OCI-LY7 (cell line): ENCODE measurements at regions not wholly inside any gene's neighbourhood (a gene's known extent, or its start where the extent isn't known, plus 50 kb on each side); places are given as distances from the start of the nearest gene placed in this dataset.

Experiments used
- BruUV-seq: library from RNA; stranded (reverse); fragments of 400-500 nt; replicated peaks from 2 replicates; lab custom pipeline; 2021; lab: Mats Ljungman, UMichigan
- CTCF ChIA-PET: fragments of 300-600 bp; sonication (Branson Sonifier 250); formaldehyde crosslinking; loops from one replicate; lab custom pipeline; 2022; ENCODE audit warnings: antibody characterized with exemption; ENCODE audit not compliant: unreplicated experiment; lab: Charles Lee
- POLR2A ChIA-PET: fragments of 300-600 bp; sonication (Branson Sonifier 250); formaldehyde crosslinking; loops from one replicate; lab custom pipeline; 2022; ENCODE audit warnings: antibody characterized with exemption; lab: Charles Lee
- DNase-seq: peaks from one replicate; pipeline ENCODE4 v3.0.0-alpha.2; 2015; ENCODE audit warnings: low spot score
- H2AFZ ChIP-seq: fragments of 200-600 bp; sonication (generic), shearing (Covaris generic); 2 replicates; pipeline ENCODE4 v1.6.1; 2014; ENCODE audit warnings: mild to moderate bottlenecking, antibody characterized with exemption, low read length, moderate library complexity
- H3K27ac ChIP-seq: fragments of 200-600 bp; sonication (generic); 2 replicates; pipeline ENCODE4 v1.5.1; 2014; ENCODE audit warnings: mixed run types, low read depth, mild to moderate bottlenecking, moderate library complexity, low read length, inconsistent platforms; ENCODE audit not compliant: poor library complexity, severe bottlenecking
- H3K36me3 ChIP-seq: fragments of 200-600 bp; sonication (generic); 2 replicates; pipeline ENCODE4 v1.6.1; 2014; ENCODE audit warnings: mild to moderate bottlenecking, antibody characterized with exemption, low read length, moderate library complexity, mixed read lengths; ENCODE audit not compliant: insufficient read depth
- H3K4me1 ChIP-seq: fragments of 200-600 bp; sonication (generic); 2 replicates; pipeline ENCODE4 v1.5.1; 2014; ENCODE audit warnings: mild to moderate bottlenecking, low read length; ENCODE audit not compliant: insufficient read depth, poor library complexity, severe bottlenecking
- H3K4me2 ChIP-seq: fragments of 200-600 bp; sonication (generic); 2 replicates; pipeline ENCODE4 v1.6.1; 2014; ENCODE audit warnings: mild to moderate bottlenecking, low read length
- H3K4me3 ChIP-seq: fragments of 200-600 bp; sonication (generic); 2 replicates; pipeline ENCODE4 v1.5.1; 2014; ENCODE audit warnings: mild to moderate bottlenecking, low read depth, low read length; ENCODE audit not compliant: poor library complexity, severe bottlenecking
- H3K79me2 ChIP-seq: fragments of 200-600 bp; sonication (generic); 2 replicates; pipeline ENCODE4 v1.6.1; 2016; ENCODE audit warnings: low read depth, mild to moderate bottlenecking, low read length, moderate library complexity, mixed read lengths; ENCODE audit not compliant: insufficient read depth
- H3K9me2 ChIP-seq: fragments of 200-600 bp; sonication (generic); 2 replicates; pipeline ENCODE4 v1.6.1; 2016; ENCODE audit warnings: mild to moderate bottlenecking, low read length, mixed read lengths; ENCODE audit not compliant: insufficient read depth
- H3K9me3 ChIP-seq: fragments of 200-600 bp; sonication (generic); 2 replicates; pipeline ENCODE4 v1.6.1; 2014; ENCODE audit warnings: mild to moderate bottlenecking, mixed run types, low read length, mixed read lengths
- H4K20me1 ChIP-seq: fragments of 200-600 bp; sonication (generic); 2 replicates; pipeline ENCODE4 v1.6.1; 2014; ENCODE audit warnings: mild to moderate bottlenecking, antibody characterized with exemption, low read length, moderate library complexity, mixed read lengths; ENCODE audit not compliant: insufficient read depth
- CTCF ChIP-seq: fragments of 200-600 bp; sonication (generic); conservative IDR thresholded peaks from 2 replicates; pipeline ENCODE4 v1.5.1; 2014; ENCODE audit warnings: mild to moderate bottlenecking, antibody characterized with exemption, low read length, moderate library complexity, mixed read lengths
- EZH2phosphoT487 ChIP-seq: fragments of 200-600 bp; sonication (generic); IDR thresholded peaks from 2 replicates; pipeline ENCODE4 v1.6.1; 2018; ENCODE audit warnings: low read depth, borderline replicate concordance, mild to moderate bottlenecking, mixed run types, antibody characterized with exemption, low read length, moderate library complexity, mixed read lengths
- intact Hi-C: fragments of 100-400 bp; cut with micrococcal nuclease; formaldehyde crosslinking; loops from one replicate; pipeline ENCODE4 v1.10.0; 2022; ENCODE audit not compliant: unreplicated experiment

DNA sequence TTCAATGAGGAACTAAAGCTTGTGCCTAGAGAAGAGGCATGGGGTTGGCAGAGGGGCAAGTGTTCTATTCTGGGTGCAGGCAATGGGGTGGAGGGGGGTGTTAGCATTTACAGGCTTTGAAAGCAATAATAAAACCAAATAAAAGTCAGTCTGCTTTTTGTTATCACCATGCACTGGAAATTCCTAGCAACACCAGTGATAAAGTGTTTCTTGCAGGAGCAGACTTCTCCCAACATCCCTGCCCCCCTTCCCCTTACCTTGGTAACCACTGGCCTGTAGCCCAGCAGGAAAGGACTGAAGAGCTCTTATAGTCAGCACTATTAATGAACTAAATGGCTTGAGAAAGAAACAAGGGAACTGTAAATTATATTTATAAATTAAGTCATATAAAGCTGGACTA is 65.2 kb upstream of the SESN3 start:
- Histone ChIP-seq H3K4me2 (peak overlapping the region; percentile 65), H3K79me2 (no peaks in the 10 kb centered on the region), H3K4me3 (no peak overlapping the region), H3K36me3 (no peaks in the 10 kb centered on the region), H3K9me3 (no peaks in the 10 kb centered on the region), H3K9me2 (no peaks in the 10 kb centered on the region), H3K27ac (peak overlapping the region; percentile 5), H3K4me1 (peaks cover 24% of the 10 kb centered on the region), H4K20me1 (no peaks in the 10 kb centered on the region), H2AFZ (peak overlapping the region; percentile 55; the same call in 1 of the 2 replicates)
- ChIA-PET CTCF (interaction anchor here (0.7 to 1.2 kb wide), 4 partner anchors 36 to 144 kb away, joined by 3 to 4 read pairs (median 4); no protein-coding TSS in a partner anchor), POLR2A (interaction anchor here (0.6 to 1.9 kb wide), 6 partner anchors 10 to 412 kb away, joined by 3 to 8 read pairs (median 4); partner anchors contain the start of gene SESN3)
- no TSS peak for BruUV-seq
- intact Hi-C loops = loop anchor here (5.0 kb wide), 1 partner anchor 144 kb away; no protein-coding TSS in a partner anchor
- no peak for TF ChIP-seq CTCF
- no peak for TF ChIP-seq EZH2phosphoT487
- no peak for DNase-seq

- intact Hi-C loops = loop anchor here (5.0 kb wide), 1 partner anchor 143 kb away; no protein-coding TSS in a partner anchor
Observed at GRCh38 chr11:95295382-95296149, 64.6 kb upstream of the SESN3 start.

More at GRCh38 chr11:95295382-95296149, 64.6 kb upstream of the SESN3 start:
- Histone ChIP-seq H3K36me3 (no peaks in the 10 kb centered on the region), H2AFZ (peak overlapping the region; percentile 55; the same call in 1 of the 2 replicates), H3K4me2 (peak overlapping the region; percentile 65), H3K27ac (no peak overlapping the region), H3K9me2 (no peaks in the 10 kb centered on the region), H3K4me3 (no peak overlapping the region), H3K79me2 (no peaks in the 10 kb centered on the region), H3K4me1 (peaks cover 24% of the 10 kb centered on the region), H4K20me1 (no peaks in the 10 kb centered on the region), H3K9me3 (no peaks in the 10 kb centered on the region)
- DNase-seq = peak; percentile 8
- ChIA-PET POLR2A (interaction anchor here (0.6 to 1.9 kb wide), 6 partner anchors 9 to 413 kb away, joined by 3 to 8 read pairs (median 4); no protein-coding TSS in a partner anchor), CTCF (no interaction called here)
- no TSS peak for BruUV-seq
- TF ChIP-seq EZH2phosphoT487 (no peak), CTCF (no peak)
